GM23338 (cell line): ENCODE measurements at regions not wholly inside any gene's neighbourhood (a gene's known extent, or its start where the extent isn't known, plus 50 kb on each side); places are given as distances from the start of the nearest gene placed in this dataset.

Experiments used
- CTCF ChIP-seq, 2 experiments: fragments of 200-600 bp in 1 of 2; sonication (generic) in 1 of 2; conservative IDR thresholded peaks; 2 replicates each; pipeline versions ENCODE4 v1.5.1 to v1.6.1; 2016 to 2017; ENCODE audit warnings: antibody characterized with exemption in 2 of 2, low read depth in 2 of 2, mild to moderate bottlenecking in 2 of 2, moderate library complexity in 1 of 2
- EZH2 ChIP-seq: fragments of 200-600 bp; sonication (generic); IDR thresholded peaks from one replicate; pipeline ENCODE4 v1.8.0; 2017; ENCODE audit warnings: antibody characterized with exemption, mild to moderate bottlenecking, low read depth; ENCODE audit not compliant: unreplicated experiment
- EZH2phosphoT487 ChIP-seq: fragments of 200-600 bp; sonication (generic); IDR thresholded peaks from one replicate; pipeline ENCODE4 v1.8.1; 2018; ENCODE audit warnings: antibody characterized with exemption; ENCODE audit not compliant: unreplicated experiment
- ZNF114 ChIP-seq: fragments of 250-450 bp; sonication (Bioruptor Pico); IDR thresholded peaks from 2 replicates; pipeline ENCODE4 v1.5.0; 2020; ENCODE audit warnings: mild to moderate bottlenecking, moderate library complexity

- TF ChIP-seq CTCF (conservative IDR thresholded peaks at IDR 0.05; ENCODE audit: low read depth in 2 of 2) = no peak
- no peak for TF ChIP-seq EZH2phosphoT487
- TF ChIP-seq EZH2 = no peak
- no peak for TF ChIP-seq ZNF114 (CRISPR knock-in tag)
These were observed 139.5 kb upstream of the SETBP1 start for GRCh38 chr18:44541159-44541558.
